Stimulated activated effector memory CD8-positive, alpha-beta T cell treated with anti-CD3 and anti-CD28 coated beads, Interleukin-12 subunit alpha, Interleukin-12 subunit beta, amount 100 ng/mL, for 72 hours (primary cell): ENCODE measurements at regions not wholly inside any gene's neighbourhood (a gene's known extent, or its start where the extent isn't known, plus 50 kb on each side); places are given as distances from the start of the nearest gene placed in this dataset.

Experiments
- ATAC-seq: fragments of 150-1000 bp; cut with Tn5 transposase; 2 replicates; pipeline ENCODE4 v1.10.0; 2021
- DNase-seq, 2 donors: peaks; one replicate each; pipeline ENCODE4 v3.0.0; 2021 to 2022; ENCODE audit warnings: low spot score in 2 of 2
- H3K27ac Mint-ChIP-seq: one replicate; pipeline ENCODE4 v1.8.0; 2022; ENCODE audit warnings: mild to moderate bottlenecking, mixed read lengths
- H3K36me3 Mint-ChIP-seq: one replicate; pipeline ENCODE4 v1.8.0; 2022; ENCODE audit warnings: mild to moderate bottlenecking, mixed read lengths
- H3K4me1 Mint-ChIP-seq: one replicate; pipeline ENCODE4 v1.8.0; 2022; ENCODE audit warnings: mixed read lengths
- H3K4me3 Mint-ChIP-seq: one replicate; pipeline ENCODE4 v1.8.0; 2022; ENCODE audit warnings: mild to moderate bottlenecking, mixed read lengths
- H3K9me3 Mint-ChIP-seq: one replicate; pipeline ENCODE4 v1.8.0; 2022; ENCODE audit warnings: mixed read lengths

DNA sequence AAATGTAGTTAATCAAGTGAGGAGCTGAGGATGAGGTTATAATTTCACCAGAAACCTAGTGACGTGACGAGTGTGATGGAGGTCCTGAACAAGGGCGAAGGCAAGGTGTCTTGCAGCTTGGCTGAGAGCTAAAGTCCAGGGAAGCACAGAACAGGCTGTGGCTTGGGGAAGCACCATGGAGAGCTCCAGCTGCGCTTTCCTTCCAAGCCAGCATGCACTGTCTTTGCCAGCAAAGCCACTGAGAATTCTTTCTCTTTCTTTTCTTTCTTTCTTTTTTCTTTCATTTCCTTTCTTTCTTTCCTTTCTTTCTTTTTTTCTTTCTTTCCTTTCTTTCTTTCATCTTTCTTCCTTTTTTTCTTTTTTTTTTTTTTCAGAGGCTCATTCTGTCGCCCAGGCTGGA lies 239.3 kb downstream of the FBXO15 start:
- Mint-ChIP-seq H3K4me1 (no peaks in the 10 kb centered on the region), H3K27ac (no peak overlapping the region), H3K4me3 (no peak overlapping the region), H3K36me3 (no peaks in the 10 kb centered on the region), H3K9me3 (peaks cover 6% of the 10 kb centered on the region)
- ATAC-seq (no peak), DNase-seq (no peak)

DNA sequence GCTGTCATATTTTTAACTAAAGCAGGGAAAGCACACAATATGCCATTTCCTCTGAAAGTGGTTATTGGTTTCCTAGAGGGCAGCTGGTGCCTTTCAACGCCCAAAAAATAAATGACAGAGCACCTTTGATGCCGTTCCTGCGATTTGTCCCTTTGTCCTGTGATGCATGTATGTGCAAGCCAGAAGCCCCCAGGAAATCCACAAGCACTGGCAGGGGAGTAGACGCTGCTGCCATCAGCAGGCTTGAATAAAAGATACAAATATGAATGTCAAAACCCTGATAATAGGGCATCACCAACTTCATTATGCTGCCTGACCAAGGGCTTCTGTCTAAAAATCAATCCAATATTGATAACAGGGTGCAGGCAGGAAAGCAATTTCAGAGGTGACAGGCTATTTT lies 246.1 kb downstream of the FBXO15 start:
- no peaks in the 10 kb centered on the region for H3K36me3 Mint-ChIP-seq
- no peaks in the 10 kb centered on the region for H3K4me1 Mint-ChIP-seq
- ATAC-seq, result no peak
- no peak for DNase-seq
- no peak overlapping the region for H3K4me3 Mint-ChIP-seq
- no peaks in the 10 kb centered on the region for H3K9me3 Mint-ChIP-seq
- H3K27ac Mint-ChIP-seq, result no peak overlapping the region

DNA sequence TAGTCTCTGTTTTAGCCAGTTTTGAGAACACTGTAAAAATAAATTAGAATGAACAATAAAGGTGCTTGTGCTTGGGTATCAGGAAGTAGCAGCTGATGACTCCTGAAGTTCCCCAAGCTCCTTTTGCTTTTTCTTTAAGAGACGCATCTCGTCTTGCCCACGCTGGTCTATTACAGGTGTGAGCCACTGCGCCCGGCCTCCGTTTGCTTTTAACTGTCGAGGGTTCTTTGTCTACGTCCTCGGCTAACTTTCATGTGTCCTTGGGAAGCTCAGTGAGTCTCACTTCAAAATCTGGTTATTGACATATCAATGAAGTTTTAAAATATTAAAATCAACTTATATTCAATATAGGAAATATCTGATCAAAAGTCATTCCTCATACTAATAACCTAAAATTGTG lies 246.5 kb downstream of the FBXO15 start:
- H3K4me3 Mint-ChIP-seq, result no peak overlapping the region
- H3K9me3 Mint-ChIP-seq, result no peaks in the 10 kb centered on the region
- no peaks in the 10 kb centered on the region for H3K4me1 Mint-ChIP-seq
- DNase-seq (no peak), ATAC-seq (no peak)
- no peak overlapping the region for H3K27ac Mint-ChIP-seq
- no peaks in the 10 kb centered on the region for H3K36me3 Mint-ChIP-seq

GRCh38 chr18:73900106-73900835 lies 247.4 kb downstream of the FBXO15 start:
- DNase-seq (no peak), ATAC-seq (no peak)
- H3K36me3 Mint-ChIP-seq, result no peaks in the 10 kb centered on the region
- no peak overlapping the region for H3K4me3 Mint-ChIP-seq
- H3K27ac Mint-ChIP-seq, result no peak overlapping the region
- H3K9me3 Mint-ChIP-seq, result no peaks in the 10 kb centered on the region
- H3K4me1 Mint-ChIP-seq, result no peaks in the 10 kb centered on the region

DNA sequence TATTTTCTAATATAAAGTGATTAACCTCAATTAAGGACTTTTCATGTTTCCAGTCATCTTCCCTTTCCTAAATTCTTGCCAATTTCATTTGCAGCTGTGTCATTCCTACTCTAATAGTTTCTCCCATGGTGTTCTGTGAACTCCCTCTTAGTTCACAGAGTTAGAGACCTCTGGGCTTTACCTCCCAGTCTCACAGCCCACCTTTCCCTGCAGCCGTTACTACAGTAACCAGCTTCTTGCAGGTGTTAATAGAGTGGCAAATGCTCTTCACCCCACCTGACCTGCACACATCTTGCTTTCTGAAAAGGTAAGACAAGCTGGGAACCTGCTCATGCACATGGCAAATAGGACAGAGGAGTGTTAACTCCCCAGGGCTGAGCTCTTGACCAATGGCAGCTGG lies 250.1 kb downstream of the FBXO15 start:
- H3K9me3 Mint-ChIP-seq, result no peaks in the 10 kb centered on the region
- no peak overlapping the region for H3K27ac Mint-ChIP-seq
- ATAC-seq, result no peak
- H3K36me3 Mint-ChIP-seq, result no peaks in the 10 kb centered on the region
- DNase-seq, result no peak
- no peak overlapping the region for H3K4me3 Mint-ChIP-seq
- no peaks in the 10 kb centered on the region for H3K4me1 Mint-ChIP-seq

DNA sequence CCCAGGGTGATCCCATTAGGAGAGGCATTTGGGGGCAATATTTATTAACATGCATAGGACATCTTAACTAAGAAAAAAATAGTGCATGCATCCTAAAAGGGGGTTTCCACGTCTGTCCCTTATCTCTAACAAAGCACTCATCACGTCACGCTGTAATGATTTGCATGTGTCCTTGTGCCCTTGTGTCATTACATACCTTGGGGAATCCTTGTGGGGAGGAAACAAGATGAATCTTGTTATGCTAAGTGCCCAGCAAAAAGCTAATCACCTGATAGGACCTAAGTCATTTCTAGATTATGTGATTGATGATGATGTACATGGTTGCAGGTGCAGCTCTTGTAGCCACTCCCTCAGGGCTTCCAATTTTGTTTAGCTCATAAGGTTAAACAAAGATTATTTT lies 250.9 kb downstream of the FBXO15 start:
- Mint-ChIP-seq H3K27ac (no peak overlapping the region), H3K36me3 (no peaks in the 10 kb centered on the region), H3K9me3 (no peaks in the 10 kb centered on the region), H3K4me3 (no peak overlapping the region), H3K4me1 (no peaks in the 10 kb centered on the region)
- ATAC-seq, result no peak
- DNase-seq, result no peak

DNA sequence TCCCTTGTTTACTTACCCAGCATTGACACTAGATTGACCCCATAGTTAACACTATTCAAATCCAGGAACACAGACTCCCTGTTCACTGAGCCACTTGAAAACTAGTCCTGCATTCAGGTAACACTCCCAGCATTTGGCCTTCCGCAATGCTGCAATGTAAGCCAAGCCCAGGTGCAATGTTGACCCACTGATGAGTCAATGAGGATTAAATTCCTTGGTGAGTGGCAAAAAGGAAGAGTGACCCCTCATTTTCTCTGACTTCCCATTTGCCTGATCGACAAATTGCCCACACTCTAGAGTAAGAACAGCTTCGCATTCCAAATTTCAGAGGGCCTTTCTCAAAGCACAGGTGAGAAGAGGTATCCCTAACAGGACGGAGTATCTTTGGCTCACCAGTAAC lies 251.9 kb downstream of the FBXO15 start:
- ATAC-seq (no peak), DNase-seq (no peak)
- Mint-ChIP-seq H3K9me3 (no peaks in the 10 kb centered on the region), H3K4me3 (no peak overlapping the region), H3K36me3 (no peaks in the 10 kb centered on the region), H3K4me1 (no peaks in the 10 kb centered on the region), H3K27ac (no peak overlapping the region)

DNA sequence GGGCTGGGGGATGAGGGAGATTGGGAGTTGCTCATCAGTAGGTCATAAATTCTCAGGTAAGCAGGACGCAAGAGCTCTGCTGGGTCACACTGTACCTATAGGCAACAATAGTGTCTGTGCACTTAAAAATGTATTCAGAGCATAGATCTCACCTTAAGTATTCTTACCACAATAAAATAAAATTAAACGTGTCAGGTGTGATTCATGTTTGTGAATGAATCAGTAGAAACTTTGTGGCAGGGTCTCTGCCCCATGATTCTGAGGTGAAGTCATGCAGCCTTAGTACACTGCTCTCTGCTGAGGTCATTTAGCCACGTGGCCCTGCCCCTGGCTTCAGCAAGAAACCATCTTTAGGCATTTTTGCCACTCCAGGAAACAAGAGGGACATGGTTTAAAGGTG lies 253.8 kb downstream of the FBXO15 start:
- no peaks in the 10 kb centered on the region for H3K4me1 Mint-ChIP-seq
- DNase-seq, result no peak
- no peak overlapping the region for H3K27ac Mint-ChIP-seq
- ATAC-seq, result peak; percentile 38
- no peak overlapping the region for H3K4me3 Mint-ChIP-seq
- H3K9me3 Mint-ChIP-seq, result no peaks in the 10 kb centered on the region
- H3K36me3 Mint-ChIP-seq, result no peaks in the 10 kb centered on the region

DNA sequence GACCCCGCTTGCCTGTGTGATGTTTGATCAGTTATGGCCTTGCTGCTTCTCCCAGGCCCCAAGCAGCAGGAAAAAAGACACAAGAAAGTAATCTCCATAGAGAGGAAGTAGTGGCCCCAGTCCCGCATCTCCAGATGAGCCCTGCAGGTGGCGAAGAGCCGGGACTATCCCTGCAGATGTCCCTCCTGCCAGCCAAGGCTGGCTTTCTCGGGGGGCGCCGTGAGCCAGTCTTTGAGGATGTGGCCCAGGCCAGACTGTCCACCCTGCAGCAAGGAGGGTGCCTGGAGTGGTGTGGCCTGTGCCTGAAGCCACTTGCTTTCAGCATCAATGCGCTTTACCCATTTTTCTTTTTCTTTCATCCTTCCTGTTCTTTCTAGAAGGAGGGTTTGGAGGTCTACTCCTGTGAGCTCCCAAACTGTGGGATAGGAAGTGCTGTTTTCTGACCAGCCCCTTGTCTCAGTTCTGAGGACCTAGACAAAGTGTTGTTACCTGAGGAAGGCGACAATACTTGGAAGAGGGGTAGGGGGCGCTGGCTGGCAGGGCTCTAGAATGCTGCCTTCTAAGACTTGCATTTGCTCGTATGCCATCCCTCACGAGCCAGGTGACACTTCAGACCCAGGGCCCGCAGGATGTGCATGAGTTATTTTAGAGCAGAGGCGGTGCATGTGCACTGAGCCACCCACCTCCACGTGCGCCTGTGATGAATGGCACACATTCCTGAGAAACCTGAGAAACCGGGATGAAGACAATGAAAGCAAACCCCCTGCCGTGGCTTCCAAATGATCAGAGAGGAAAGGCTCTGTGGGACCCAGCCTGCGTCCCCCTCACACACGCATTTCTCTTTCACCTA lies 255.8 kb downstream of the FBXO15 start:
- ATAC-seq, result no peak

GRCh38 chr18:73888565-73888964 lies 259.1 kb downstream of the FBXO15 start:
- ATAC-seq, result no peak
- Mint-ChIP-seq H3K36me3 (no peaks in the 10 kb centered on the region), H3K9me3 (no peaks in the 10 kb centered on the region), H3K4me3 (no peak overlapping the region), H3K4me1 (no peaks in the 10 kb centered on the region), H3K27ac (no peak overlapping the region)
- DNase-seq, result no peak

More for the DNA sequence above, 255.8 kb downstream of the FBXO15 start:
- no peak overlapping the region for H3K4me3 Mint-ChIP-seq
- no peaks in the 10 kb centered on the region for H3K9me3 Mint-ChIP-seq
- no peaks in the 10 kb centered on the region for H3K4me1 Mint-ChIP-seq
- DNase-seq, result no peak
- no peaks in the 10 kb centered on the region for H3K36me3 Mint-ChIP-seq
- H3K27ac Mint-ChIP-seq, result no peak overlapping the region

GRCh38 chr18:73887801-73888200 lies 259.8 kb downstream of the FBXO15 start:
- Mint-ChIP-seq H3K27ac (no peak overlapping the region), H3K4me1 (no peaks in the 10 kb centered on the region)

GRCh38 chr18:73884868-73885267 lies 262.8 kb downstream of the FBXO15 start:
- Mint-ChIP-seq H3K4me3 (no peak overlapping the region), H3K36me3 (no peaks in the 10 kb centered on the region), H3K27ac (no peak overlapping the region), H3K4me1 (no peaks in the 10 kb centered on the region), H3K9me3 (peaks cover 2% of the 10 kb centered on the region)
- ATAC-seq (no peak), DNase-seq (no peak)

More at GRCh38 chr18:73887801-73888200, 259.8 kb downstream of the FBXO15 start:
- Mint-ChIP-seq H3K4me3 (no peak overlapping the region), H3K9me3 (no peaks in the 10 kb centered on the region), H3K36me3 (no peaks in the 10 kb centered on the region)
- DNase-seq (no peak), ATAC-seq (no peak)

- DNase-seq (no peak), ATAC-seq (no peak)
- Mint-ChIP-seq H3K27ac (no peak overlapping the region), H3K4me3 (no peak overlapping the region), H3K36me3 (no peaks in the 10 kb centered on the region), H3K9me3 (peaks cover 2% of the 10 kb centered on the region), H3K4me1 (no peaks in the 10 kb centered on the region)
These were observed 266.2 kb downstream of the FBXO15 start for GRCh38 chr18:73881396-73881917.

DNA sequence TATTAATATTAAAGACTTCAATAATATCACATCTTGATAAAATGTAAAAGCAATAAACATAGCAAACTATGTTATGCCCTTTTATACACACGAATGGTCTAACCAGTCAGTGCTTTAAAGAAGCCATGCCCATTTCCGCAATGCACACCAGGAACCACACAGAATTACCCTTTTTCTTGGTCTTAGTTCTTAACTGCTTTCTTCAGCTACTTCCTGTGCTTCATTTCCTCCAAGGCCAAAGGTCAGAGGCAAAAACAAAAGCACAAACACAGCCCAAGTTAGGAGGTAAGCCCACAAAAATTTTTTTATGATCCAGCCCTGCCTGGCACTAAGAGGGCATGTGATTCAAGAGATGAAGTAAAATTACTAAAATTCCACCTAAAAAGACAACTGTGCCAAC lies 267.2 kb downstream of the FBXO15 start:
- ATAC-seq (no peak), DNase-seq (no peak)
- no peaks in the 10 kb centered on the region for H3K4me1 Mint-ChIP-seq
- H3K27ac Mint-ChIP-seq, result no peak overlapping the region
- peaks cover 2% of the 10 kb centered on the region for H3K9me3 Mint-ChIP-seq
- no peak overlapping the region for H3K4me3 Mint-ChIP-seq
- no peaks in the 10 kb centered on the region for H3K36me3 Mint-ChIP-seq

- DNase-seq (no peak), ATAC-seq (no peak)
- Mint-ChIP-seq H3K4me3 (no peak overlapping the region), H3K36me3 (no peaks in the 10 kb centered on the region), H3K4me1 (no peaks in the 10 kb centered on the region), H3K27ac (no peak overlapping the region), H3K9me3 (peaks cover 2% of the 10 kb centered on the region)
These were observed 267.9 kb downstream of the FBXO15 start for GRCh38 chr18:73879766-73880165.

- no peak for DNase-seq
- no peak overlapping the region for H3K4me3 Mint-ChIP-seq
- H3K9me3 Mint-ChIP-seq, result peaks cover 2% of the 10 kb centered on the region
- no peaks in the 10 kb centered on the region for H3K36me3 Mint-ChIP-seq
- ATAC-seq, result no peak
- H3K4me1 Mint-ChIP-seq, result no peaks in the 10 kb centered on the region
- H3K27ac Mint-ChIP-seq, result no peak overlapping the region
These were observed 268.3 kb downstream of the FBXO15 start for GRCh38 chr18:73879328-73879727.
